HepG2 (cell line): ENCODE measurements at regions not wholly inside any gene's neighbourhood (a gene's known extent, or its start where the extent isn't known, plus 50 kb on each side); places are given as distances from the start of the nearest gene placed in this dataset.

Experiments
- ATAC-seq: fragments of 200-7000 bp; cut with Tn5 transposase; 3 replicates; pipeline ENCODE4 v1.9.1; 2020; ENCODE audit warnings: mild to moderate bottlenecking, moderate library complexity
- BruUV-seq: library from RNA; stranded (reverse); fragments of 400-500 nt; replicated peaks from 2 replicates; lab custom pipeline; 2021; lab: Mats Ljungman, UMichigan
- CTCF ChIA-PET: fragments of 300-600 bp; formaldehyde crosslinking; extraction: SDS; loops from one replicate; lab custom pipeline; 2021; ENCODE audit warnings: low total read pairs, inconsistent platforms, low intra/inter-chr PET ratio; lab: Yijun Ruan, JAX
- POLR2A ChIA-PET: fragments of 350-600 bp; sonication (Branson Sonifier 250); formaldehyde crosslinking; loops from one replicate; lab custom pipeline; 2020; ENCODE audit warnings: antibody characterized with exemption, inconsistent platforms; lab: Yijun Ruan, JAX
- DNase-seq: peaks from one replicate; pipeline ENCODE4 v3.0.0-alpha.2; 2015; ENCODE audit warnings: low spot score
- FAIRE-seq: peaks from 3 replicates; lab custom pipeline; 2011; peaks lifted over from hg19 to GRCh38; lab: Jason Lieb, UNC
- H2AFZ ChIP-seq: one replicate; pipeline ENCODE4 v1.6.1; 2011; ENCODE audit warnings: low read length, inconsistent platforms
- H3K27ac ChIP-seq: fragments of 300-600 bp; 3 replicates; pipeline ENCODE4 v1.8.0; 2011; ENCODE audit warnings: mixed run types, mild to moderate bottlenecking, mixed read lengths, low read length, inconsistent platforms; ENCODE audit not compliant: insufficient read depth; ENCODE audit errors: extremely low read length
- H3K27me3 ChIP-seq, 2 experiments: fragments of 200-600 bp in 1 of 2; 2 replicates in 1 of 2; 3 replicates in 1 of 2; pipeline versions ENCODE4 v1.6.0 to v1.8.0; 2011; ENCODE audit warnings: low read length in 2 of 2, mild to moderate bottlenecking in 2 of 2, moderate library complexity in 2 of 2, inconsistent platforms in 1 of 2; ENCODE audit not compliant: insufficient read depth in 2 of 2, control insufficient read depth in 1 of 2
- H3K36me3 ChIP-seq, 2 experiments: fragments of 200-600 bp in 1 of 2; replicated peaks in 1 of 2; 2 replicates in 1 of 2; 3 replicates in 1 of 2; pipeline versions ENCODE4 v1.5.1 to v1.8.0; 2011; ENCODE audit warnings: low read length in 2 of 2, inconsistent platforms in 1 of 2; ENCODE audit not compliant: insufficient read depth in 2 of 2, control insufficient read depth in 1 of 2
- H3K4me1 ChIP-seq: 2 replicates; pipeline ENCODE4 v1.5.1; 2012; ENCODE audit warnings: low read length, inconsistent platforms; ENCODE audit not compliant: insufficient read depth
- H3K4me2 ChIP-seq: 2 replicates; pipeline ENCODE4 v1.6.0; 2011; ENCODE audit warnings: low read depth, low read length, inconsistent platforms
- H3K4me3 ChIP-seq, 3 experiments: fragments of 200-600 bp in 1 of 3; sonication (generic), shearing (Covaris generic) in 1 of 3; replicated peaks in 1 of 3; 2 replicates each; pipeline ENCODE4 v1.5.1; 2011 to 2016; ENCODE audit warnings: low read length in 3 of 3, inconsistent platforms in 2 of 3, low read depth in 2 of 3, mild to moderate bottlenecking in 2 of 3, control low read depth in 1 of 3, mixed read lengths in 1 of 3; ENCODE audit not compliant: insufficient read depth in 1 of 3
- H3K79me2 ChIP-seq: one replicate; pipeline ENCODE4 v1.6.1; 2011; ENCODE audit warnings: low read length, inconsistent platforms; ENCODE audit not compliant: insufficient read depth
- H3K9ac ChIP-seq: 2 replicates; pipeline ENCODE4 v1.6.0; 2011; ENCODE audit warnings: mild to moderate bottlenecking, low read depth, low read length, inconsistent platforms; ENCODE audit not compliant: insufficient read depth
- H3K9me3 ChIP-seq: 2 replicates; pipeline ENCODE4 v1.5.1; 2012; ENCODE audit warnings: mild to moderate bottlenecking, low read length
- H4K20me1 ChIP-seq: 2 replicates; pipeline ENCODE4 v1.6.0; 2011; ENCODE audit warnings: inconsistent platforms, mild to moderate bottlenecking, low read length, moderate library complexity; ENCODE audit not compliant: insufficient read depth
- CAMTA2 ChIP-seq: sonication (generic); formaldehyde crosslinking; IDR thresholded peaks from 2 replicates; pipeline ENCODE4 v1.4.0; 2020; ENCODE audit warnings: mild to moderate bottlenecking, missing genetic modification reagents, borderline replicate concordance
- MYNN ChIP-seq: sonication (generic); formaldehyde crosslinking; IDR thresholded peaks from 2 replicates; pipeline ENCODE4 v1.4.0; 2020; ENCODE audit warnings: mild to moderate bottlenecking, low read depth, missing genetic modification reagents
- NBN ChIP-seq: fragments of 450-650 bp; conservative IDR thresholded peaks from 2 replicates; pipeline ENCODE4 v1.6.1; 2017
- NFIC ChIP-seq: IDR thresholded peaks from 2 replicates; pipeline ENCODE4 v1.6.1; 2012; ENCODE audit warnings: mild to moderate bottlenecking, low read length, inconsistent platforms
- PPARG ChIP-seq: conservative IDR thresholded peaks from 2 replicates; pipeline ENCODE4 v1.6.1; 2016; ENCODE audit warnings: missing biosample characterization, missing genetic modification reagents
- RAD51 ChIP-seq: fragments of 450-650 bp; IDR thresholded peaks from 2 replicates; pipeline ENCODE4 v1.6.1; 2016; ENCODE audit warnings: borderline replicate concordance
- REXO4 ChIP-seq: sonication (generic); formaldehyde crosslinking; IDR thresholded peaks from 2 replicates; pipeline ENCODE4 v1.8.0; 2022; ENCODE audit warnings: missing genetic modification reagents, mild to moderate bottlenecking, borderline replicate concordance
- RORA ChIP-seq: sonication (generic); formaldehyde crosslinking; IDR thresholded peaks from 2 replicates; pipeline ENCODE4 v1.5.0; 2020; ENCODE audit warnings: mild to moderate bottlenecking, missing genetic modification reagents, moderate library complexity
- SP140L ChIP-seq: sonication (generic); formaldehyde crosslinking; IDR thresholded peaks from 2 replicates; pipeline ENCODE4 v1.4.0; 2020; ENCODE audit warnings: missing genetic modification reagents, borderline replicate concordance
- STAT6 ChIP-seq: sonication (generic); formaldehyde crosslinking; IDR thresholded peaks from 2 replicates; pipeline ENCODE4 v1.4.0; 2020; ENCODE audit warnings: missing genetic modification reagents, mild to moderate bottlenecking, borderline replicate concordance
- ZNF136 ChIP-seq: sonication (generic); formaldehyde crosslinking; IDR thresholded peaks from 2 replicates; pipeline ENCODE4 v1.8.1; 2022; ENCODE audit warnings: low read depth, mild to moderate bottlenecking, moderate library complexity, missing genetic modification reagents
- ZNF160 ChIP-seq: sonication (generic); formaldehyde crosslinking; IDR thresholded peaks from 2 replicates; pipeline ENCODE4 v1.8.0; 2022; ENCODE audit warnings: mild to moderate bottlenecking, inconsistent platforms, missing genetic modification reagents
- ZNF180 ChIP-seq: sonication (generic); formaldehyde crosslinking; IDR thresholded peaks from 2 replicates; pipeline ENCODE4 v1.4.0; 2020; ENCODE audit warnings: low read depth, missing genetic modification reagents, borderline replicate concordance
- ZNF550 ChIP-seq: sonication (generic); formaldehyde crosslinking; IDR thresholded peaks from 2 replicates; pipeline ENCODE4 v1.4.0; 2020; ENCODE audit warnings: mild to moderate bottlenecking, missing genetic modification reagents, borderline replicate concordance
- ZNF605 ChIP-seq: sonication (generic); formaldehyde crosslinking; IDR thresholded peaks from 2 replicates; pipeline ENCODE4 v1.8.0; 2022; ENCODE audit warnings: mild to moderate bottlenecking, missing genetic modification reagents
- ZNF883 ChIP-seq: sonication (generic); formaldehyde crosslinking; IDR thresholded peaks from 2 replicates; pipeline ENCODE4 v1.5.1; 2020; ENCODE audit warnings: mild to moderate bottlenecking, missing genetic modification reagents; ENCODE audit errors: not compliant biosample characterization
- WGBS: methylation state at CpG from one replicate; pipeline ENCODE4 v1.1.6; 2017; ENCODE audit warnings: low lambda C conversion rate; 5-methylcytosine and 5-hydroxymethylcytosine counted together
- in situ Hi-C: cut with HindIII; loops from 2 replicates; pipeline ENCODE4 v1.10.0; 2017; ENCODE audit warnings: low pct_unique_long_range_greater_than_20kb; ENCODE audit not compliant: extremely low pct_ligation_motif_present
- intact Hi-C: fragments of 100-400 bp; cut with micrococcal nuclease; formaldehyde crosslinking; loops from one replicate; pipeline ENCODE4 v1.10.0; 2022; ENCODE audit not compliant: unreplicated experiment
- TF ChIP-seq, protein P1 (sequence below): IDR thresholded peaks from 2 replicates; pipeline ENCODE4 v1.6.1; 2016; ENCODE audit warnings: low read depth, control low read depth

- FAIRE-seq: no peak
- ChIA-PET CTCF (no interaction called here), POLR2A (no interaction called here)
- no peak for TF ChIP-seq REXO4
- TF ChIP-seq ZNF136 (CRISPR knock-in tag): no peak
- TF ChIP-seq NBN: no peak
- TF ChIP-seq CAMTA2 (CRISPR knock-in tag): no peak
- no peaks in the 10 kb centered on the region for H3K79me2 ChIP-seq
- H3K36me3 ChIP-seq: no peaks in the 10 kb centered on the region
- no peaks in the 10 kb centered on the region for H3K27me3 ChIP-seq
- H2AFZ ChIP-seq: no peak overlapping the region
- WGBS: 19% methylated on average over 6 of the region's 6 CpGs
- intact Hi-C loops (no loop called here), in situ Hi-C loops (no loop called here)
- no peaks in the 10 kb centered on the region for H3K9me3 ChIP-seq
- no TSS peak for BruUV-seq
- H3K4me2 ChIP-seq: no peak overlapping the region
- H3K4me3 ChIP-seq: no peak overlapping the region
- no peak overlapping the region for H3K9ac ChIP-seq
- no peaks in the 10 kb centered on the region for H3K4me1 ChIP-seq
- ATAC-seq: no peak
- no peak overlapping the region for H3K27ac ChIP-seq
- no peak for DNase-seq
- H4K20me1 ChIP-seq: no peaks in the 10 kb centered on the region
Observed at GRCh38 chr13:81246556-81246955, 905.6 kb upstream of the SPRY2 start.

DNA sequence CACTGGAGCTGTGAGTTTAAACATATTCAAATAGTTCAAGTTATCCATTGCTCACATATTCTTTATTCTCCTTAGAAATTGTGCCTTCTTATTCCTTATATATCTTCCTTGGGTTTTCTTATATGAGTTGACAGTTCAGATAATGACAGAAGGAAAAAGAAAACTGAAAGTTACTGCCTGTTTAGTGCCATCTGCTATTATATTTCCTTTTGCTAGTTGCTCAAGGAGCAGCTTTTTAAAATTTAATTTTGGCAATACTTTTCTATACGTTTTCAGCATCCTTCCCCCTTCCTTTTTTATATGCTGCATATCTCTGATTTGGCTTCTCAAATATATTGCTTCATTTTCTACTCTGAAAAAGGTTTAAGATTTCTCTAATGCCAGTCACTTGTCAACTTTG lies 903.1 kb upstream of the SPRY2 start:
- no peak overlapping the region for H3K27ac ChIP-seq
- FAIRE-seq (no peak), ATAC-seq (no peak), DNase-seq (no peak)
- no peaks in the 10 kb centered on the region for H4K20me1 ChIP-seq
- 2% methylated on average over 1 of the region's 1 CpG for WGBS
- H2AFZ ChIP-seq: no peak overlapping the region
- no peak overlapping the region for H3K4me3 ChIP-seq
- BruUV-seq: no TSS peak
- POLR2A ChIA-PET: no interaction called here
- H3K4me1 ChIP-seq: no peaks in the 10 kb centered on the region
- H3K4me2 ChIP-seq: no peak overlapping the region
- CTCF ChIA-PET: no interaction called here
- no peaks in the 10 kb centered on the region for H3K9me3 ChIP-seq
- intact Hi-C loops (no loop called here), in situ Hi-C loops (no loop called here)
- no peaks in the 10 kb centered on the region for H3K79me2 ChIP-seq
- no peaks in the 10 kb centered on the region for H3K27me3 ChIP-seq
- no peak overlapping the region for H3K9ac ChIP-seq
- H3K36me3 ChIP-seq: no peaks in the 10 kb centered on the region
- TF ChIP-seq ZNF883 (CRISPR knock-in tag) (no peak), SP140L (CRISPR knock-in tag) (no peak), ZNF605 (CRISPR knock-in tag) (no peak), PPARG (CRISPR knock-in tag) (no peak), STAT6 (no peak), ZNF550 (CRISPR knock-in tag) (no peak), NFIC (no peak), RAD51 (no peak), ZNF160 (CRISPR knock-in tag) (no peak), RORA (CRISPR knock-in tag) (no peak), MYNN (CRISPR knock-in tag) (no peak), ZNF180 (CRISPR knock-in tag) (no peak)
- TF ChIP-seq, protein P1, sequence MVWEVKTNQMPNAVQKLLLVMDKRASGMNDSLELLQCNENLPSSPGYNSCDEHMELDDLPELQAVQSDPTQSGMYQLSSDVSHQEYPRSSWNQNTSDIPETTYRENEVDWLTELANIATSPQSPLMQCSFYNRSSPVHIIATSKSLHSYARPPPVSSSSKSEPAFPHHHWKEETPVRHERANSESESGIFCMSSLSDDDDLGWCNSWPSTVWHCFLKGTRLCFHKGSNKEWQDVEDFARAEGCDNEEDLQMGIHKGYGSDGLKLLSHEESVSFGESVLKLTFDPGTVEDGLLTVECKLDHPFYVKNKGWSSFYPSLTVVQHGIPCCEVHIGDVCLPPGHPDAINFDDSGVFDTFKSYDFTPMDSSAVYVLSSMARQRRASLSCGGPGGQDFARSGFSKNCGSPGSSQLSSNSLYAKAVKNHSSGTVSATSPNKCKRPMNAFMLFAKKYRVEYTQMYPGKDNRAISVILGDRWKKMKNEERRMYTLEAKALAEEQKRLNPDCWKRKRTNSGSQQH (CRISPR knock-in tag): no peak
